ENCODE measurements at regions not wholly inside any gene's neighbourhood (a gene's known extent, or its start where the extent isn't known, plus 50 kb on each side); places are given as distances from the start of the nearest gene placed in this dataset.
"Not testable (repeated sequence)": the region's sequence is repeated elsewhere in the genome, so short reads cannot be mapped to it uniquely, and the experiment has no call there.

DNA sequence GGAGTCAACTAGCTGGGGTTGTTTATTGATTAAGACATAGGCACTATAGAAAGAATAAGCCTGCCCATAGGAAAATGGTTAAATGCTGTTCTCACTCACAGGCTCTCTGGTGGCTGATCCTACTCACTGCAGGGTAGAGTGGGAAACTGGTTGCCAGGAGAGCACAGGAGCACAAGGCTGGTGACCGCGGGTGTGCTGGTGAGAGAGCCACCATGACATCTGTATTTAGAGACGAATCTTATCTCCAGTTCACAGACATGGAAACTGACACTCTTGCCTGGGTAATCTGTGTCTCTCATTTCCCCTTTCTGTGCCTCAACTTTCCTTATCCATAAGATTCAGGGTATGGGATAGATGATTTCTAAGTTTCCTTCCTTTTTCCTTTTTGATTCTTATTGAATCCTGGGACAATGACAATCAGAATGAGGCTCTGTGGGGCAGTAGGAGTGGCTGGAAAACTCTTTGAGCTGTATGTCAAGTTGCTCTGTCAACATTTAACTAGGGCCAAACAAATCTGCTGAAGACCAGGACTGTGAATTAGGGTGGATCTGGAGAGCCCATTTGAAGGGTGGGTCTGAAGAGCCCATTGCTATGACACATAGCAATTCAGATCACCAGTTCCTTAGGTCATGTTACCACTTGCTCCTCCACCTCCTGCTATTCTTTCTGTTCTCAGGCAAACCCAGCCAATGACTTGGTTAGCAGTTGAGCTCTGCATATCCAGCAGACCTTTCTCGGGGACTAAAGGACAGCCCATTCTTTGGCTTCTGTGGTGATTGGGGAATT is 286.1 kb upstream of the TBL1XR1 start:
- no peak for DNase-seq

- no peak for DNase-seq
Measured at GRCh38 chr3:177484206-177484605, 286.9 kb upstream of the TBL1XR1 start.

DNA sequence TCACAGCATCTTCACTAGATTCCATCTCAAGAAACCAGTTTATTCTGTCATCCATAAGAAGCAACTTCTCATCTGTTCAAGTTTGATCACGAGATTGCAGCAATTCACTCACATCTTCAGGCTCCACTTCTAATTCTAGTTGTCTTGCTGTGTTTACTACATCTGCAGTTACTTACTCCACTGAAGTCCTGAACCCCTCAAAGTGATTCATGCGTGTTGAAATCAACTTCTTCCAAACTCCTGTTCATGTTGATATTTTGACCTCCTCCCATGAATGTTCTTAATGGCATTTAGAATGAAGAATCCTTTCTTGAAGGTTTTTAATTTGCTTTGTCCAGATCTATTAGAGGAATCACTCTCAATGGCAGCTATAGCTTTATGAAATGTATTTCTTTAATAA is 287.6 kb upstream of the TBL1XR1 start:
- DNase-seq = no peak

GRCh38 chr3:177487635-177488186 is 290.4 kb upstream of the TBL1XR1 start:
- no peak for DNase-seq

GRCh38 chr3:177488740-177489139 is 291.5 kb upstream of the TBL1XR1 start:
- no peak for DNase-seq

- DNase-seq = no peak
Measured at GRCh38 chr3:177490626-177491025, 293.3 kb upstream of the TBL1XR1 start.

GRCh38 chr3:177491296-177492032 is 294.2 kb upstream of the TBL1XR1 start:
- no peak for DNase-seq

DNA sequence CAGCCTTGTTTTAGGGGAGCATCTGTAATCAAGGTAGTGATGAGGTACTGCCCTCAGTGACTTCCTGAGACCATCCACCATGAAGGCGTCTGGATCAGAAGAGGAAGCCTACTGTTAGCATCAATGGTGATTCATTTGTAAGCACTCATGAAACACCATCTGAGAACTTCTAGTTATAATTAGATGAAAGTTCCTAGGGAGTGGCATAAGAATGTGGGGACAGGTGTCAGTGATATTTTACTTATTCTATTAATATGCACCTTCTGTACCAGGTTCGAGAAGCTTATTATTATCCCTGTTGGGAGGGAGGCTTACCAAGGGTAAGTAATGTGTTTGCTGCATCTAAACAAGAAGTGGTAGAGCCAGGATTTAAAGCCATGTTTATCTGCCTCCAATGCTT is 295.8 kb upstream of the TBL1XR1 start:
- no peak for DNase-seq

DNA sequence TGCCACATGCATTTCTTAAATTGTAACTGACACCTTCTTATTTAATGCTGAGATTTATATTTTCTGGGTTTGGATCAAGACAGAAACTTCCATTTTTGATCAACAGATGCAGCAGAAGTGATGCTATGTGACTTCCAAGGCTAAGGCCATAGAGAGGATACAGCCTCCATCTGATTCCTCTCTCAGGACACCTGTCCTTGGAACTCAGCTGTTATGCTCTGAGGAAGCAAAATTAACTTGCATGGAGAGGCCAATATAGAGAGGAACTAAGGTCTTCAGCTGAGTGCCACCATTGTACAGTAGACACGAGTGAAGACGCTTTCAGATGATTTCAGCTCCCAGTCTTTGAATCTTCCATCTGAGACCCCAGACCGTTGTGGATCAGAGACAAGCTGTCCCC is 296.9 kb upstream of the TBL1XR1 start:
- no peak for DNase-seq

DNA sequence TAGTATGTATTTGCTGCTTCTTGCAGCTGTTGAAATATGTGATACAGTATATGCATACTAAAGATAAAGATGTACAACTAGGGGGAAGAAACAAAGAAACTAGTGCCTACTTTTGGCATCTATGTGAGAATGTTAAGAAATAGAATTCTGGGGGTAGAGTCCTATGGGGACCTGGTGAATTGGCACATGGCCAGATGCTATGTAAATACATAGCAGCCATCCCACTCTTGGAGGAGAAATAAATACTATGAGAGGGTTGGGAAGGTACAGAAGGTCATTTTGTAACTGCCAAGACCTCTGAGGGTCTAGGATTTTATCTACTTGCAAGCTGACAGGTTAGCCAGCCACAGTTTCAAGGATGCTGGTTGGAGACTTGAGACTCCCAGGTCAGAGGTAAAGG is 298.3 kb upstream of the TBL1XR1 start:
- no peak for DNase-seq

DNA sequence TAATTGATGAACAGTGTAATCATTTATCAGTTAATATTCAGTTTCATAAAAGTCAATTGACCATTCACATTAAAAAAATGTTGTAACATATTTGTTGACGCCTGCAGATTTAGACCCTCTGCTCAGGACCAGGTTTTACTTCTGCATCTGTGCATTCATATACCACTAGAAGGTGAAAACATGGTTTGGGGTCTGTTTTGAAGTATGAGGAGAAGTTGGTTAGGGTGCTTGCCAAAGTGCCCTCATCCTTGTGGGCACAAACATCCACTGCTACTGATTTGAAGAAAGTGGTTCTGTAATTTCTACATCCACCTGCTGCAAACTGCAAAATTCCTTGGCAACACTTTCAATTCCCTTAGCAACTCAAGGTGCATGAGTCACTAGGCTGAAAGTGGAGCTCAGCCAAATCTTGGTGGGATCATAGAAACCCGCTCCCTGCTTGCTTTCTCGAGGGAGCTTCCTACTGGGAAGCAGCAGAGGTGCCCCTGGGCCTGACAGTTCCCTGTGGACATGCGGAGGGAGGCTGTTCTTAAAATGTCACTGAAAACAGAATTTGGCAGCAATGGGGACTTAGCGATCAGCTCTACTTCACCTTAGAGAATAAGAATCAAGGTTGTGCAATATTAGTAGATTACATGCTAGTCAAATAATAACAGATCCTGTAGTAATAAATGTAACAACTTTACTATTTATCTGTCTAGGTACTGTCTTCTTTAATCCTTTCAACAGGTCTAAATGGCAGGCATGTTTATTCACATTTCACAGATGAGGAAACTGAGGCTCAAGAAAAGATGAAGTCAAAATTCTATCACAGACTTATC is 301.0 kb upstream of the TBL1XR1 start:
- DNase-seq = no peak

GRCh38 chr3:177499039-177499438 is 301.8 kb upstream of the TBL1XR1 start:
- not testable (repeated sequence) for DNase-seq

- no peak for DNase-seq
Measured at GRCh38 chr3:177499779-177500423, 302.6 kb upstream of the TBL1XR1 start.

DNA sequence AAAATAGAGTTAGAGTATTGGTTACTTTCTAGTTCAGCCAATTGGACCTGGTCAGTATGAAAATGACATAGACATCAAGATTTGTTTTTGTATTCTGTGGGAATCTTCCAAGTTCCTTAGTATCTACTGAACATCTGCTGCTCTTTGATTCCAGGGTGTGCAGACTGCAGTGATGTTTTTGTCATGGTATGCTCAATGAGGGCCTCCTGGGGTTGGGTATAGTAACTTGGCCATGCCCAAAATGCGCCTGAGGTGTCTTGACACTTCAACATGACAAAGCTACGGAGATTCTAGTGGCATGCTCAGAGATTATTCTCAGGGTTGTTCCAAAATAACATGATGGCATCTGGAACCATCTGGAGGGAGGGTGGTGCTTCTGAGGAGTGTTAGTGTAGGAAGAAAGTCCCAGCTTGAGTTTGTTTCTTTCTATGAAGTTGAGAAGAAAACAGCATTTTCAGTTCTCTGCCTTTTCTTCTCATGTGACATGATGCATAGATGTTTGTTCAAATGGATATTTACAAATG is 313.5 kb upstream of the TBL1XR1 start:
- no peak for DNase-seq

DNA sequence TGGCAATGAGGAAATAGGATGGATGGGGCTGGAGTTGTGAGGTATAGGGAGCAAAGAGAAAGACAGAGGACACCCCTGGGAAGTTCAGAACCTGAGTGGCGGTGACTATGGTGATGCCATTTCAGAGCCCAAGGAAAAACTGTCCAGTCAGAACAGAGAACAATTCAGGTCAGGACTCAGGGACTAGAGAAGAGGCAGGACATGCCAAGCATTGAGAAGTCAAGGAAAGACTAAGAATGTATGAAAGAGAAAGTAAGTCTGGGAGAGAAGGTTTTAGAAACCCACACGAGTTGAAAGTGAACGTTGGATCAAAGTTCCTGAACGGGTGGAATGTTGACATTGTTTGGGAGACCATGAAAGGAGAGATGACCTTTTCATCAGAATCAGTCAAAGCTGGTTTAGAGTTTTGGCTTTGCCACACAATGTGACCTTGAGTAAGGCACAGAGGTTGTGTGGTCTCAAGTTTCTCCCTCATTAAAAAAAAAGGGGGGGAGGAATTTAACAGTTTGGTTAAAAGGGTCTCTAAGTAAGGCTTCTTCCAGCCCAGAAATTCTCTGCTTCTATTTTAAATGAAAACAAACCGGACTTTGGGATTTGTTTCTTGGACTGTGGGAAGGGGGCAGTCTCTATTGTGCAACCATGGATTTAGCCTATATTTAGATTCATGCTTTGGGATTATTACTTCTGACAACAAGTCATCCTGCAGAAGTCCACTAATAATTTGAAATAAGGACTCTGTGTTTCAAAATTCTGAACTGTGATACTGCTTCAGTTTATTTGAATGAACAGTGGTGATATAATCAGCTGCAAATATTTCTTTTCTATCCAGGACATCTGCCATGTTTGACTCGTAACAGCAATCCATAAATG is 315.9 kb upstream of the TBL1XR1 start:
- DNase-seq = no peak

- no peak for DNase-seq
Measured at GRCh38 chr3:177513815-177514610, 316.7 kb upstream of the TBL1XR1 start.

- DNase-seq = no peak
Measured at GRCh38 chr3:177514611-177515499, 317.6 kb upstream of the TBL1XR1 start.

DNA sequence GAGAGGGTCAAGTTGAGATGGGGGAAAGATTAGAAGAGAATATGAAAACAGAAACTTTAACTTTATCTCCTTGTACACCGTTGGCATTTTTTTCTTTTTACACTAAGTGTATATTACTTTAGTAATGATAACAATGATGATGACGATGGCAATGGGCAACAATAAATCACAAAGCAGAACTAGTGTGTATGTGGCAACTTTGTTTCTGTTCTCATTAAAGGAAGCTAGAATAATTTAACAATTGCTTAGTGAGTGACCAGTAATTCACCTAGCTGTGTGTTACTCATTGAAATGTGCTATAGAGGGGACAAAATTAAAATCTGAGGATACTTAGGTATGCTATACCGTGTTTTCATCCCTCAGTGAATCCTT is 318.5 kb upstream of the TBL1XR1 start:
- no peak for DNase-seq

- DNase-seq = no peak
Measured at GRCh38 chr3:177516158-177517011, 319.1 kb upstream of the TBL1XR1 start.
